ENCODE measurements at regions not wholly inside any gene's neighbourhood (a gene's known extent, or its start where the extent isn't known, plus 50 kb on each side); places are given as distances from the start of the nearest gene placed in this dataset.

GRCh38 chr2:186919296-186919695 lies 70.3 kb upstream of the ZSWIM2 start:
- no peak for FAIRE-seq

- FAIRE-seq, result no peak
Observed at GRCh38 chr2:186918495-186918894, 69.5 kb upstream of the ZSWIM2 start.

GRCh38 chr2:186917866-186918265 lies 68.9 kb upstream of the ZSWIM2 start:
- no peak for FAIRE-seq

GRCh38 chr2:186913870-186914269 lies 64.9 kb upstream of the ZSWIM2 start:
- FAIRE-seq, result no peak

GRCh38 chr2:186912979-186913378 lies 64.0 kb upstream of the ZSWIM2 start:
- FAIRE-seq, result no peak

- FAIRE-seq, result no peak
Observed at GRCh38 chr2:186911551-186912085, 62.6 kb upstream of the ZSWIM2 start.

GRCh38 chr2:186910996-186911395 lies 62.0 kb upstream of the ZSWIM2 start:
- no peak for FAIRE-seq

GRCh38 chr2:186909095-186909494 lies 60.1 kb upstream of the ZSWIM2 start:
- FAIRE-seq, result no peak

GRCh38 chr2:186907897-186908296 lies 58.9 kb upstream of the ZSWIM2 start:
- FAIRE-seq, result no peak

GRCh38 chr2:186903216-186903615 lies 54.2 kb upstream of the ZSWIM2 start:
- FAIRE-seq, result peak; percentile 89
